HepG2 (cell line): ENCODE measurements at regions not wholly inside any gene's neighbourhood (a gene's known extent, or its start where the extent isn't known, plus 50 kb on each side); places are given as distances from the start of the nearest gene placed in this dataset.

Experiments used
- CBX1 ChIP-seq: IDR thresholded peaks from one replicate; pipeline ENCODE4 v1.6.1; 2016; ENCODE audit warnings: antibody characterized with exemption, low read depth
- CTCF ChIP-seq: sonication (generic); formaldehyde crosslinking; IDR thresholded peaks from 2 replicates; pipeline ENCODE4 v1.5.0; 2020; ENCODE audit warnings: mild to moderate bottlenecking, missing genetic modification reagents, moderate library complexity
- EEA1 ChIP-seq: sonication (generic); formaldehyde crosslinking; IDR thresholded peaks from 2 replicates; pipeline ENCODE4 v1.5.1; 2020; ENCODE audit warnings: mild to moderate bottlenecking, missing genetic modification reagents, borderline replicate concordance
- ETV5 ChIP-seq: IDR thresholded peaks from 2 replicates; pipeline ENCODE4 v1.6.1; 2018; ENCODE audit warnings: missing biosample characterization, missing genetic modification reagents, inconsistent platforms, borderline replicate concordance
- GABPA ChIP-seq, 2 experiments: IDR thresholded peaks; 2 replicates each; pipeline ENCODE4 v1.6.1; 2011 to 2016; ENCODE audit warnings: low read depth in 2 of 2, low read length in 1 of 2, missing biosample characterization in 1 of 2, missing genetic modification characterization in 1 of 2
- MAX ChIP-seq: IDR thresholded peaks from 2 replicates; pipeline ENCODE4 v1.6.1; 2012; ENCODE audit warnings: inconsistent platforms
- REPIN1 ChIP-seq: sonication (generic); formaldehyde crosslinking; IDR thresholded peaks from 2 replicates; pipeline ENCODE4 v1.8.0; 2022; ENCODE audit warnings: missing genetic modification reagents, low read depth, mild to moderate bottlenecking, borderline replicate concordance
- SPEN ChIP-seq: sonication (generic); formaldehyde crosslinking; IDR thresholded peaks from 2 replicates; pipeline ENCODE4 v1.5.1; 2020; ENCODE audit warnings: low read depth, mild to moderate bottlenecking, missing genetic modification reagents
- ZNF333 ChIP-seq: sonication (generic); formaldehyde crosslinking; IDR thresholded peaks from 2 replicates; pipeline ENCODE4 v1.4.0; 2020; ENCODE audit warnings: mild to moderate bottlenecking, missing genetic modification reagents, borderline replicate concordance
- ZNF407 ChIP-seq: sonication (generic); formaldehyde crosslinking; IDR thresholded peaks from one replicate; pipeline ENCODE4 v1.5.1; 2020; ENCODE audit warnings: mild to moderate bottlenecking, missing genetic modification reagents; ENCODE audit errors: not compliant biosample characterization
- ZNF768 ChIP-seq: sonication (generic); formaldehyde crosslinking; IDR thresholded peaks from 2 replicates; pipeline ENCODE4 v1.4.0; 2020; ENCODE audit warnings: missing genetic modification reagents

GRCh38 chr9:92188969-92189781 is 74.0 kb upstream of the SPTLC1 start (continued):
- TF ChIP-seq ZNF407: no peak
- peak; percentile 15; the same call in 1 of the 2 replicates for TF ChIP-seq CTCF
- TF ChIP-seq ZNF333 (CRISPR knock-in tag): peak; percentile 28; the same call in 1 of the 2 replicates
- peak; percentile 81 for TF ChIP-seq ETV5 (CRISPR knock-in tag)
- TF ChIP-seq ZNF768 (CRISPR knock-in tag): peak; percentile 96
- TF ChIP-seq SPEN (CRISPR knock-in tag): peak; percentile 41
- peak; percentile 34; the same call in 1 of the 2 replicates for TF ChIP-seq MAX
- TF ChIP-seq GABPA (IDR thresholded peaks at IDR 0.05; ENCODE audit: low read depth, low read length): peak; percentile 14; the same call in 1 of the 2 replicates
- peak; percentile 38; the same call in 1 of the 2 replicates for TF ChIP-seq GABPA (CRISPR knock-in tag; IDR thresholded peaks at IDR 0.05; ENCODE audit: low read depth)
- peak; percentile 9 for TF ChIP-seq CBX1
- 0 out of 2 replicates have a peak, but pooled peaks have one; percentile 27 for TF ChIP-seq EEA1
- TF ChIP-seq REPIN1 (CRISPR knock-in tag): 0 out of 2 replicates have a peak, but pooled peaks have one; percentile 25
